HG02798 (cell line): ENCODE measurements at regions not wholly inside any gene's neighbourhood (a gene's known extent, or its start where the extent isn't known, plus 50 kb on each side); places are given as distances from the start of the nearest gene placed in this dataset.
A peak's percentile ranks its signal among the peaks of the same experiment; 100 is the strongest.

Experiments
- ATAC-seq: cut with Tn5 transposase; IDR thresholded peaks from one replicate; pipeline ENCODE4 v1.9.1; 2021; ENCODE audit warnings: mild to moderate bottlenecking; ENCODE audit not compliant: unreplicated experiment, poor library complexity

DNA sequence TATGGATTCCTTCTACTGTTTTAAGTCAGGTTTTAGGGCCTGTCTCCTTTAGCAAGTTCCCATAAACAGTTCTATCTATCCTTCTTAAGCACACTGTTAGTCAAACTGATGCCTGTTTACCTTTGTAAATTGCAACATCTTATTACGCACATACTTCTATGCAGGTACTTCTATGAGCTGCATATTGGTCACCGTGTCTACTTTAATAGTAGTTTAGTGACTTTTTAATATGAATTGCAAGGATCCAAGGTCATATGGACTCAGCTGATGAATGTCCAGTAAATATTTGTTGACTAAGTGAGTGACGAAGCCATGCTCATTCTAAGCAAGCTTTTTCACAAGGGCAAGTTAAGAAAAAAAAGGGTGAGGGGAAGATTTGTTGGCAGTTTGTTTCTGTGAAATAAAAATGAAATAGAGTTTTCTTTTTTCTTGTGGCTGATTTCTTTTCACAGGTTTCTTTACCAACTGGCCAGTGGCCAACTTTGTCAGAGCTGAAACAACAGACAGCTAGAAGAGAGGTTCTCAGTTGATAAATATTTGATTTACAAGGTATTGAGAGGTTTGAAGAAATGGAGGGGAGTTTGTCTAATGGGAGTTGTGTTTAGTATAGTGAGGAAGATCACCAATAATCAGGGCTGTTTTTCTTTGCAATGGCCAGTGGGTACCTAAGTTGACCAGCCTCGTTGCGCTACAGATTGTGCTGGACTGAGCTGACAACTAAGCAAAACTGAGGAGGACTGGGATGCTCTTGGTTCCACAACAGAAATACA lies 141.1 kb downstream of the SLC15A5 start:
- ATAC-seq, result no peak

DNA sequence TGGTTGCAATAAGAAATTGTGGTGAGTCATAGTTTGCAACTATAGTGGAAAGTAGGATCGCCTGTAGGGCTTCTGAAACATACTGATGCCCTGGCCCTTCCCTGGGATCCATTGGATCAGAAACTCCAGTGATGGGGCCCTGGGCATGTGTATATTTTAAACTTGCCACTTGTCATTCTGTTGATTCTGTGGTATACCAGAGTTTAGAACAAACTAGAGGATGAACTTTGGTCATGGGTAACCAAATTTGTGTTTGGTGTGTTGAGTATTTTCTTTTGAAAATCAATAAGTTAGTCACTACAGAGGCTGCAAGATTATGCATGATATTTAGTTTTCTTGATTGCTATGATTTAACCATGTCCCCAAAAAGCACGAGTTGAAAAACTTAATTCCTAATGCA lies 142.2 kb downstream of the SLC15A5 start:
- no peak for ATAC-seq

DNA sequence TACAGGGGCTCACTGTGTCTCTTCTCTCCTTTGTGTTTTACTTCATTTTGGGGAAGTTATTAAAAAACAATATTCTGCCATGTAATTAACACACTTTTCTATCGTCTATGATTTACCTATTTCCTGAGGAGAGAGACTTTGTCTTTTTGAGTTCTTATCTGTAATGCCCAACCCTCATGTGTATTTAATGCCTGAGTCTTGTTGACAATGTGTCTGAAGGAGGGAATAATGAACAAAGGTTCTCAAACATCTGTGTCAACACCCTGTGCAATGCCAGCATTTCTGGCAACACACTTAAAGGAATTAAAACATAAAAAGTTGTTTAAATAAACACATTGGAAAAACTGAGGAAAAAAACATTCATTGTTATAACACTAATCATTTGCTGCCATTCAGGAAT lies 147.1 kb downstream of the SLC15A5 start:
- ATAC-seq, result no peak

DNA sequence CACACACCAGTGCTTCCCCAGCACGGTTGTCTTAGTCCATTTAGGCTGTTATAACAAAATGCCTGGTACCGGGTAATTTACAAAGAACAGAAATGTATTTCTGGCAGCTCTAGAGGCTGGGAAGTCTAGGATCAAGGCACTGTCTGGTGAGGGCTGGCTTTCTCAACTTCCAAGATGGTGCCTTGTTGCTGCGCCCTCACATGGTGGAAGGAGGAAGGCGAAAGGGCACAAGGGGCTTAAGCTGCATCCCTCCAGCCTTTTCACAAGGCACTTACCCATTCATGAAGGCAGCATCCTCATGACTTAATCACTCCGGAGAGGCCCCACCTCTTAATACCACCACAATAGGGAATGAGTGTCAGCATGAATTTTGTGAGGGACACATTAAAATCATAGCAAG lies 155.5 kb downstream of the SLC15A5 start:
- no peak for ATAC-seq

DNA sequence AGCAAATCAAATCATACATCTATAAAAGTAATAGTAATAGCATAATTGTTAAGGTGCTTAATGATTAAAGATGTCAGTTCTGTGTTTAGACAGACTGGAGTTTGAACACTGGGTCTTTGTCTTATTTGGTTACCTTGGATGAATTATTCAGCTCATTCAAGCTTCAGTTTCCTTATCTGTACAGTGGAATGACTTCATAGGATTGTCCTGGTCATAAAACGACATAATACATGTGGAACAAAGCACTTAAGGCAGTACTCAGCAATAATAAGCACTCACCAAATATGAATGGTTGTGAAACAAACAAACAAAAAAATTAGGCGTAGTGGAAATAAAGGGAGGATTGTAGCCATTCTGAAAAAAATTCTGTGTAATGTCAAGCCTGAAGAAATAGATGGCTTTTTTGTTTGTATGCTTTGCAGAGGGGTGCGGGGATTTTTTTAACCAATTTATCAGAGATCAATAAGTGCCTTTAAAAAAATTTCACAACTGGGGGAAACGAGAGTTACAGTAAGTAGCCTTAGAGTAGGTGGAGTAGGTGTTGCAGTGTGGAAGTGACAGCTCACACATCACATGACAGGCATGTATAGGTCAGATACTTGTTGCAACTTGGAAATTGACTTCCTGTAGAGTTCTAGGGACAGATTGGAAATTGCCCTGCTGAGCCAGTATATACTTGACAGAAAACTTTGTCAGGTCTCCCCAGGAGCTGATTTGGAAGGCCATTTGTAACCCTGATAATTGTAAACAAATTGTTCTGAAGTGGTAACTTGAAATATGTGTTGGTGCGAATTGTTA lies 157.7 kb downstream of the SLC15A5 start:
- ATAC-seq, result no peak

DNA sequence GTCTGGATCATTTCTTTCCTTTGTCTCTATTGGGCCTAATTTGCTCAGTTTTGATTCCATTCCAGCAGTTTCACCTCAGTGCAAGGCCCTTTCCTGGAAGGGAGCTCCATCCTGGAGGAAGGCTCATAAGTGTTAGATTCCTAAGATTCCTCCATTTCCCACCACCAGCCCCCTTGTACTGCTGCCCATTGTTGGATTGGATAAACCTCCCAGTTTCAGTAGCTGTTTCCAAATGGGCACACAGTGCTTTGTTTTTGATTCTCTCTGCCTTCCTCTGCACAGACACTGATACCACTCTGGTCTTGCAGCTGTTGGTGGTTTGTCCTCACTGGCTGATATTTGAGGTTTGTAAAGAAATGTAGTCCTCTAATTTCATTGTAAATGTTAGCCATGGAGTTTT lies 158.9 kb downstream of the SLC15A5 start:
- ATAC-seq, result no peak

DNA sequence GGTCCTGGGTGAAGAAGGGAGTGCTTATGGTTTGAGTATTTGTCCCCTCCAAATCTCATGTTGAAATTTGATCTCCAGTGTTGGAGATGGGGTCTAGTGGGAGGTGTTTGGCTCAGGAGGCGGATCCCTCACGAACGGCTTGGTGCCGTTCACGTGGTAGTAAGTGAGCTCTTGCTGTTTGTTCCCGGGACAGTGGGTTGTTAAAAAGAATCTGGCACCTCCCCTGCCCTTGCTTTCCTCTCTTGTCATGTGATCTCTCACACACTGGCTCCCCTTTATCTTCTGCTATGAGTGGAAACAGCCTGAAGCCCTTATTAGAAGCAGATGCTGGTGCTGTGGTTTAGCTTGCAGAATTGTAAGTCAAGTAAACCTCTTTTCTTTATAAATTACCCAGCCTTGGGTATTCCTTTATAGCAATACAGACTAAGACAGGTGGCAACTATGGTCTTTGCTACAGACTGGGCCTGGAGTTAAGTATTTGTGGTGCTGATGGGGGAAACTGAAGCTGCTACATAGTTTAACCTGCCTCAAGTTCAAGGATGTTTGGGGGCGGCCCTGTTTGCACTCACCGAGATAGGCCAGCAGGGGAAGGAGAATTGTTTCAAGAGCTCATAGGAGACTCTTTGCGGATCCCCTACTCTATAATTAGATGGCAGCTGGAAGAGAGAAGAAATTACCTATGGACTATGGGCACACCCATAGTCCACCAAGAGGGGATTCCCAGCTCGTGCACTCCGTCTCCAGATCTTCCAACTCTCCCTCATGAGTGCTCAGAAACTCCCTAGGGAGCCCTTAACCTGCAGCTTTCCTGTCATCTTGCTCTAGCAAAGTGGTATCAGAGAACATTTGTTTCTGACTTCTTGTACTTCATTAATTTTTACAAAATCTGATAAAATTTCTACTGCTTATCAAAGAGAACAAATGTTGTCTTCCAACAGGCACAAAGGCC lies 164.6 kb downstream of the SLC15A5 start:
- ATAC-seq, result no peak

DNA sequence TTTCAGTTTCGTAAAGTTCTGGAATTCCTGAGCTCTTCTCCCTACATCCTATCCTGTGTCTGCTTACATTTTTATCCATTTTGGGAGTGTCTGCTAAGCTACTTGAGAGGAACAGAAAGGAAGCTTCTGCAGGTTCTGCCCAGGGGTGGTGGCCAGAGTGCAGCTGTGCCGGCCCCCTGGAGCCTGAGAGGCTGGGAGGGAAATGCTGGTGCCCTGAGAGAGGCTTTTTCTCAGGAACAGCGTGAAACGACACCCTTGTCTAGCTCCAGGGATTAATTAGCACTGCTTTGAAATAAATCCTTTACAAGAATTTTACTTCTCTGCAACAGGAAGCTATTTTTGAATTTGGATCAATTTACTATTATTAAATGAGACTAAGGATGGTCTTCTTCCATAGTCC lies 165.4 kb downstream of the SLC15A5 start:
- ATAC-seq, result no peak

DNA sequence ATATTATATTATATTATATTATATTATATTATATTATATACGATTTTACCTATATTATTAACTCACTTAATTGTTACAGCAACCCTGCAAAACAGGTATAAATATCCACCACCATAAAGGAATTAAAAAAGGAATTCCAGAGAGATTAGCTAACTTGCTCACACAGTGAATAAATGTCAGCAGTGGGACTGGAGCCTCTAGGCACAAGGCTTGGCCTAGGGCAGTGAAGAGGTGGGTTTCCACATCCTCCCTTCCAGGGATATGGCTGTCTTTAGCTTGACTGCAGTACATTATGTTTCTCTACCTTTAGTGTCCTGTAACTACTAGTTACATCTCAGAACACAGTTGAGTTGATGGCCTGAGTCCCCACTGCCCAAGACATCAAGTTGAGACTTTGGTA lies 166.9 kb downstream of the SLC15A5 start:
- ATAC-seq, result no peak

DNA sequence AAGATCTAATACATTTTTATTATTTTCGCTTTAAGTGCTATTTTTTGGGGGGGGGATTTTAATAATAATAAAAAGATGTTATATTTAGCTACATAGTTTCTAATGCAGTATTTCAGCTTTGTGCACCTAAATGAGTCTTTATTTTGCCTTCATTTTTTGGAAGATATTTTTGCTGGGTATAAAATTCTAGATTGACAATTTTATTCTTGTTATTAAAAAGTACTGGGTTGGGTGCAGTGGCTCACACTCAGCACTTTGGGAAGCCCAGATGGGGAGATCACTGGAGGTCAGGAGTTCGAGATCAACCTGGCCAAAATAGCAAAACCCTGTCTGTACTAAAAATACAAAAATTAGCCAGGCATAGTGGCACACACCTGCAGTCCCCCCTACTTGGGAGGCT lies 173.6 kb downstream of the SLC15A5 start:
- ATAC-seq, result no peak

DNA sequence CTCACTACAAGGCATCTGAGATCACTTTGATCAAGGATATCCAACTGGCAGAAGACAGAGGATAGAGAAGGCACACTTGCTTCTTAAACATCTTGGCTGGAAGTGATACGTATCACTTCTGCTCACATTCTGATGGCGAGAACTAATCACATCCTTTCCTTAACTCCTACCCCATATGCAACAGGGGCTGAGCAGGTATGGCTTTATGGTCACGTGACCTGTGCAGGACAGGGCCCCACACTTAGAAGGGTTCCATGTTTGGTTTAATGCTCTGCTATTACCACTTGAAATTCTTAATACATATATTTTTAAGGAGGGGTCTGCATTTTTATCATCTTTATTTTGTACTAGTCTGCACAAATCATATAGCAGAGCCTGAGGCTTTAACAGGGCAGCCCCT lies 177.3 kb downstream of the SLC15A5 start:
- ATAC-seq, result no peak

DNA sequence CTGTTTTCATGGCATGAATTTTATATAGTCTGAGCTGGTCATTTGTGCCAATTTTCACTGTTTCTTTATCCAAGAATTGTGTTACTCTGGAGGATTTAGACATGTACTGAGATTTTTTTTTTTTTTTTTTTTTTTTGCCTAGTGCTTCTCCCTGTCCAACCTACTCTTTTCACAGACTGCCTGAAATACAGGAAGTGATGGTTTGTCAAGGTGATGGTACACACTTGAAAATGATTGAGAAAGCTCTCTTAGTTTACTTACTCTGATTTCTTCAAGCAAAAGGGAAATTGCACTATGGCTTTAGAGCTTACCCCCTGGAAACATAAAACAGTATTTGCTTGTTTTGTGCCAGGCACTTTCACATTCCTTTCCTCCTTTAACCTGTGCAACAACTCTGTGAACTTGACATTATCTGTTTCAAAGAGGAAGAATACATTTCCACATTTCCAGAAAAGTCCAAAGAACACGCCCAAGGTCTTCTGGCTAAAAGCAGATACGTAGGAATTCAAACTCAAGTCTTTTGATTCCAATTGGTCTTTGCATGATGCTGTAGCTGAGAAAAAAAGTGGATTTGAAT lies 181.1 kb downstream of the SLC15A5 start:
- no peak for ATAC-seq

DNA sequence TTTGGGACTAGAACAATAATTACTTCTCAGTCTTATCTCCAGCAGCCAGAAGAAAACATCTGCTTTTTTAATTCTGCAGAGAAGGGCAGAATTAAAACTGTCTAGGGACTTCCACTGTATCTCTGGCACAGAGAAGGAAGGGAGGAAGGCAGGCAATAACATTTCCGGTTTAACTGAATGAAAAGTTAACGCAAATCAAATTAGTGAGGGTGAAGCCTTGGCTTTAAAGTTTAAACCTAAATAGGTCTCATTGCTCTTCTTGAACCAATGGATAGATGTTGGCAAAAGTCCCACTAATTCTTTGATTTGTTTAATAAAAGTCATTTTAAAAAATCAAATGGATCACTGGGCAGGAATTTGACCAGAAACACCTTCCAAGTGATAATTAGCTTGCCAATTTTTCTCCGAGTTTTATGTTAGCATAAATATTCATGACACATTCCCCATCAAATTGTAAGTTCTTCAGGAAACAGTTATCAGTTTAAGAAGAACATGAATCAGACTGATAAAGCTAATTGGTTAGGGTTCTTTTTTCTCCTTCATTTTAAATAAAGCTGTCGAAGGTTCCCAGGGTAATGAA lies 181.9 kb downstream of the SLC15A5 start:
- no peak for ATAC-seq

DNA sequence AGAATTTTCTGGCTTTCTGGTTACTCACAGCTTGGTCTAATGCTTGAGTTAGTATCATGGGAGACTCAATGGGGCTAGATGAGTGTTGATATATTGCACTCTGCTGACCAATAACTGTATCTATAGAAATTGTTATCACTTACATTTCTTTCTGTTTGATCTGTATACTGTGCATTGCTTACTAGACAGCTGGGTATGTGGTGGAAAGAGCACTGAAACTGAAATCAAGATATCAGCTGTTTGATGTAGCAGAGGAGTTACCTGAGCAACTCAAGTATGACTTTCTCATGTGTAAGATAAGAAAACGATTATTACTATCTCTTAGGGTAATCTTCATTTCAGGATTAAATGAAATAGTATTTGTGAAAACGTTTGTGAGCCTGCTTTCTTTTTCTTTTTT lies 183.0 kb downstream of the SLC15A5 start:
- peak; percentile 69 for ATAC-seq

DNA sequence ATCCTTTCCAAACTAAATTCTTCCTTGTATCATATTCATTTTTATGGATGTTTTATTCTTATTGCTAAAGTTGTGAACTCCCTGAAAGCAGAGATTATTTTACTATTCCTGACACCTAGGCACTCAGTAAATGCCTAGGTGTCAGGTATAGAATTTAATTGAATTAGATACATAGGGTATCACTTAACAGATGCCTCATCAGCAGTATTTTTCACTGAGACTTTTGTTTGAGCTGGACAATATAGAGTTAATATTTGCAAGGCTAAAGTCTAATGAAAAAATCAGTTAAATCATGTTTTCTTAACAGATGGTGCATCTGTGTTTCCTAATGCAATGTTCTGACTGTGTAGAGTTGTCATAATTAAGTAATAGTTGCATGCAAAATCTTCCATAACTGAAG lies 182.7 kb downstream of the DERA start:
- no peak for ATAC-seq

DNA sequence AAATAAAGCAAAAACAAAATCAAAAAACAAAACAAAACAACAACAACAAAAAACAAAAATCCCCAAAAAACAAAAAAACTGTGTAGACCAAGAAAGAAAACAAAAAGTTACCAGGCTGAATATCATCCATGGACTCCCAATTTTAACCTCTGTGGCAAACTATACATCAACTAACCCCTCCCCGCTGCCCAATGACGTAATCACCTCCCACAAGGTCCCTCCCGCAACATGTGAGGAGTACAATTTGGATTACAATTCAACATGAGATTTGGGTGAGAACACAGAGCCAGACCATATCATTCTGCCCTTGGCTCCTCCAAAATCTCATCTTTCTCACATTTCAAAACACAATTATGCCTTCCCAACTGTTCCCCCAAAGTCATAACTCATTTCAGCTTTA lies 179.8 kb downstream of the DERA start:
- no peak for ATAC-seq

DNA sequence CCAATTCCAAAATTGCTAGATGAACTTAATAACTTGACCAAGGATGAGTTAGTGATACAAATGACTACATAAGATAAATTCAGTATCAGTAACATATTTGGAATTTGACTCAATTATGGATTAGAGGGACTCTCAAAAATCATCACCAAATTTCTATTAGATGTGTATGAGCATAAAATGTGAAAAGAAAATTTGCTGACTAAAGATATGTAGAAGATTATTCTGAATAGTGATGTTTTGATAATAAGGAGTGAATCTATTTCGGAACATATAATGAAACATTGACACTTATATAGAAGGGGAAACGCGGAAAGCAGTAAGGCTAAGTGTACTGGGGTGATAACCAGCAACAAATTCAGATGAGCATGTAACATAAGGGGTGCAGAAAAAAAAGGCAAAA lies 177.3 kb downstream of the DERA start:
- ATAC-seq, result no peak
